H1 (cell line): ENCODE measurements at regions not wholly inside any gene's neighbourhood (a gene's known extent, or its start where the extent isn't known, plus 50 kb on each side); places are given as distances from the start of the nearest gene placed in this dataset.

Experiments
- CTCF ChIA-PET: fragments of 300-600 bp; sonication (Branson Sonifier 250); formaldehyde crosslinking; loops from one replicate; lab custom pipeline; 2021; ENCODE audit not compliant: partially characterized antibody; lab: Charles Lee
- POLR2A ChIA-PET: fragments of 300-600 bp; sonication (Branson Sonifier 250); formaldehyde crosslinking; loops from one replicate; lab custom pipeline; 2021; ENCODE audit warnings: inconsistent platforms; ENCODE audit not compliant: partially characterized antibody; lab: Charles Lee
- DNase-seq, 2 experiments: peaks; one replicate each; pipeline versions ENCODE4 v3.0.0 to v3.0.0-alpha.2; 2010 to 2022; ENCODE audit warnings: low spot score in 2 of 2, low read depth in 1 of 2, mixed read lengths in 1 of 2
- FAIRE-seq: peaks from 2 replicates; lab custom pipeline; 2011; peaks lifted over from hg19 to GRCh38; lab: Jason Lieb, UNC
- H2AFZ ChIP-seq: 2 replicates; pipeline ENCODE4 v1.8.1; 2012; ENCODE audit warnings: low read length, inconsistent platforms
- H2AK5ac ChIP-seq: 2 replicates; pipeline ENCODE4 v1.6.1; 2013; ENCODE audit warnings: low read depth, low read length
- H2BK120ac ChIP-seq: replicated peaks from 2 replicates; pipeline ENCODE3; 2013; ENCODE audit warnings: low read depth, low read length, inconsistent platforms
- H2BK12ac ChIP-seq: 2 replicates; pipeline ENCODE4 v1.6.1; 2013; ENCODE audit warnings: low read depth, low read length
- H2BK15ac ChIP-seq: 2 replicates; pipeline ENCODE4 v1.6.1; 2013; ENCODE audit warnings: low read length
- H2BK20ac ChIP-seq: 2 replicates; pipeline ENCODE4 v1.6.1; 2013; ENCODE audit warnings: low read length
- H2BK5ac ChIP-seq: 2 replicates; pipeline ENCODE4 v1.6.1; 2013; ENCODE audit warnings: low read depth, low read length
- H3K14ac ChIP-seq: 2 replicates; pipeline ENCODE4 v1.6.1; 2013; ENCODE audit warnings: inconsistent platforms; ENCODE audit not compliant: insufficient read length
- H3K18ac ChIP-seq: 2 replicates; pipeline ENCODE4 v1.6.1; 2013; ENCODE audit warnings: low read length; ENCODE audit errors: extremely low read depth
- H3K23ac ChIP-seq: 2 replicates; pipeline ENCODE4 v1.6.1; 2013; ENCODE audit warnings: inconsistent platforms; ENCODE audit not compliant: insufficient read length
- H3K23me2 ChIP-seq: 2 replicates; pipeline ENCODE4 v1.6.1; 2013; ENCODE audit warnings: low read depth, low read length
- H3K27ac ChIP-seq: 2 replicates; pipeline ENCODE4 v1.6.1; 2011; ENCODE audit warnings: low read depth, low read length, inconsistent platforms
- H3K27me3 ChIP-seq, 4 experiments: replicated peaks in 1 of 4; 1 replicate in 1 of 4; 2 replicates in 3 of 4; pipeline versions ENCODE4 v1.6.1 to v1.8.1; 2011 to 2013; ENCODE audit warnings: low read length in 3 of 4, mild to moderate bottlenecking in 3 of 4, inconsistent platforms in 2 of 4, mixed read lengths in 2 of 4, moderate library complexity in 1 of 4; ENCODE audit not compliant: control insufficient read depth in 3 of 4, insufficient read depth in 3 of 4; ENCODE audit errors: extremely low read depth in 1 of 4
- H3K36me3 ChIP-seq, 4 experiments: 2 replicates each; pipeline versions ENCODE4 v1.6.1 to v1.8.1; 2011 to 2013; ENCODE audit warnings: mild to moderate bottlenecking in 4 of 4, low read length in 3 of 4, moderate library complexity in 2 of 4, control low read depth in 1 of 4, inconsistent platforms in 1 of 4; ENCODE audit not compliant: insufficient read depth in 4 of 4, control insufficient read depth in 2 of 4
- H3K4ac ChIP-seq: replicated peaks from 2 replicates; pipeline ENCODE3; 2013; ENCODE audit warnings: low read length, low read depth, mixed read lengths, inconsistent platforms; ENCODE audit not compliant: insufficient read length
- H3K4me1 ChIP-seq, 4 experiments: replicated peaks in 1 of 4; 1 replicate in 1 of 4; 2 replicates in 3 of 4; pipeline versions ENCODE4 v1.6.1 to v1.8.1; 2011 to 2013; ENCODE audit warnings: low read length in 3 of 4, inconsistent platforms in 2 of 4, mixed read lengths in 1 of 4; ENCODE audit not compliant: insufficient read depth in 4 of 4, control insufficient read depth in 3 of 4
- H3K4me2 ChIP-seq, 2 experiments: 2 replicates each; pipeline versions ENCODE4 v1.6.1 to v1.8.1; 2011 to 2013; ENCODE audit warnings: low read depth in 2 of 2, low read length in 2 of 2, control low read depth in 1 of 2, inconsistent platforms in 1 of 2, mild to moderate bottlenecking in 1 of 2; ENCODE audit not compliant: insufficient read depth in 1 of 2
- H3K4me3 ChIP-seq, 4 experiments: fragments of 200-600, 300-600 bp in 1 of 4; sonication (generic), shearing (Covaris generic), sonication (Bioruptor Twin) in 1 of 4; 2 replicates each; pipeline versions ENCODE4 v1.5.1 to v1.8.1; 2011 to 2016; ENCODE audit warnings: low read length in 4 of 4, low read depth in 3 of 4, control low read depth in 2 of 4, inconsistent platforms in 2 of 4, mild to moderate bottlenecking in 2 of 4, mixed read lengths in 1 of 4, moderate library complexity in 1 of 4; ENCODE audit not compliant: insufficient read depth in 2 of 4; ENCODE audit errors: extremely low read depth in 1 of 4
- H3K56ac ChIP-seq: replicated peaks from 2 replicates; pipeline ENCODE3; 2013; ENCODE audit warnings: low read depth, mild to moderate bottlenecking, mixed read lengths, low read length, inconsistent platforms; ENCODE audit not compliant: insufficient read length
- H3K79me1 ChIP-seq: 2 replicates; pipeline ENCODE4 v1.6.1; 2013; ENCODE audit warnings: low read depth, low read length, control low read depth
- H3K79me2 ChIP-seq, 2 experiments: 2 replicates each; pipeline versions ENCODE4 v1.6.1 to v1.8.1; 2012 to 2013; ENCODE audit warnings: low read length in 2 of 2, mild to moderate bottlenecking in 2 of 2, inconsistent platforms in 1 of 2; ENCODE audit not compliant: insufficient read depth in 2 of 2, control insufficient read depth in 1 of 2
- H3K9ac ChIP-seq, 4 experiments: replicated peaks in 1 of 4; 1 replicate in 1 of 4; 2 replicates in 3 of 4; pipeline versions ENCODE4 v1.6.1 to v1.8.1; 2011 to 2013; ENCODE audit warnings: low read depth in 3 of 4, low read length in 3 of 4, control low read depth in 2 of 4, mild to moderate bottlenecking in 2 of 4, moderate library complexity in 2 of 4, inconsistent platforms in 1 of 4; ENCODE audit errors: extremely low read depth in 1 of 4
- H3K9me3 ChIP-seq, 2 experiments: 2 replicates each; pipeline versions ENCODE4 v1.6.1 to v1.8.1; 2012 to 2013; ENCODE audit warnings: mild to moderate bottlenecking in 2 of 2, moderate library complexity in 2 of 2, control low read depth in 1 of 2, inconsistent platforms in 1 of 2, low read depth in 1 of 2, low read length in 1 of 2, mixed read lengths in 1 of 2; ENCODE audit not compliant: insufficient read depth in 2 of 2
- H4K20me1 ChIP-seq, 2 experiments: replicated peaks in 1 of 2; 2 replicates each; pipeline versions ENCODE3 to v1.8.1; 2011 to 2013; ENCODE audit warnings: inconsistent platforms in 2 of 2, low read length in 2 of 2, mild to moderate bottlenecking in 1 of 2; ENCODE audit not compliant: insufficient read depth in 2 of 2, control insufficient read depth in 1 of 2
- H4K5ac ChIP-seq: 2 replicates; pipeline ENCODE4 v1.6.1; 2013; ENCODE audit warnings: low read length, low read depth, mixed read lengths, inconsistent platforms; ENCODE audit not compliant: insufficient read length
- H4K8ac ChIP-seq: 2 replicates; pipeline ENCODE4 v1.8.0; 2013; ENCODE audit warnings: mild to moderate bottlenecking, moderate library complexity, low read length, inconsistent platforms; ENCODE audit not compliant: insufficient read depth; ENCODE audit errors: extremely low read depth
- H4K91ac ChIP-seq: replicated peaks from 2 replicates; pipeline ENCODE3; 2013; ENCODE audit warnings: low read length, mixed read lengths, inconsistent platforms; ENCODE audit not compliant: insufficient read length
- BACH1 ChIP-seq: IDR thresholded peaks from 2 replicates; pipeline ENCODE4 v1.6.1; 2012; ENCODE audit warnings: low read length, improper control_type of control experiment
- CBX5 ChIP-seq: fragments of 300-800, 300-1000 bp; sonication (generic); IDR thresholded peaks from 2 replicates; pipeline ENCODE4 v1.7.1; 2016; ENCODE audit warnings: antibody characterized with exemption, low read length, low read depth
- CBX8 ChIP-seq: fragments of 300-800, 300-1000 bp; sonication (generic); IDR thresholded peaks from 2 replicates; pipeline ENCODE4 v1.7.1; 2016; ENCODE audit warnings: low read depth, low read length, borderline replicate concordance
- CEBPB ChIP-seq: IDR thresholded peaks from 2 replicates; pipeline ENCODE4 v1.6.1; 2012; ENCODE audit warnings: low read depth, low read length
- CTBP2 ChIP-seq: IDR thresholded peaks from 2 replicates; pipeline ENCODE4 v1.7.0; 2011; ENCODE audit warnings: borderline replicate concordance, mild to moderate bottlenecking, moderate library complexity, mixed read lengths, low read length; ENCODE audit not compliant: insufficient read depth, insufficient read length
- EP300 ChIP-seq, 2 experiments: IDR thresholded peaks; 1 replicate in 1 of 2; 2 replicates in 1 of 2; pipeline ENCODE4 v1.6.1; 2011 to 2012; ENCODE audit warnings: low read depth in 2 of 2, low read length in 2 of 2, mild to moderate bottlenecking in 2 of 2, borderline replicate concordance in 1 of 2, inconsistent platforms in 1 of 2, moderate library complexity in 1 of 2
- GTF2F1 ChIP-seq: IDR thresholded peaks from 2 replicates; pipeline ENCODE4 v1.6.1; 2012; ENCODE audit warnings: low read depth, low read length, improper control_type of control experiment, borderline replicate concordance
- KDM4A ChIP-seq: IDR thresholded peaks from one replicate; pipeline ENCODE4 v1.7.1; 2012; ENCODE audit warnings: low read depth, mild to moderate bottlenecking, moderate library complexity, low read length, inconsistent platforms; ENCODE audit not compliant: severe bottlenecking
- NANOG ChIP-seq: IDR thresholded peaks from 2 replicates; pipeline ENCODE4 v1.6.1; 2011; ENCODE audit warnings: low read length, low read depth, mild to moderate bottlenecking, inconsistent platforms; ENCODE audit not compliant: insufficient read depth, poor library complexity, severe bottlenecking
- POLR2A ChIP-seq, 2 experiments: IDR thresholded peaks; 1 replicate in 1 of 2; 2 replicates in 1 of 2; pipeline ENCODE4 v1.6.1; 2011; ENCODE audit warnings: low read depth in 2 of 2, low read length in 2 of 2, mild to moderate bottlenecking in 2 of 2; ENCODE audit errors: control extremely low read depth in 1 of 2
- RAD21 ChIP-seq, 2 experiments: IDR thresholded peaks in 1 of 2; conservative IDR thresholded peaks in 1 of 2; 2 replicates each; pipeline ENCODE4 v1.6.1; 2011; ENCODE audit warnings: low read depth in 2 of 2, low read length in 2 of 2, improper control_type of control experiment in 1 of 2, inconsistent platforms in 1 of 2, mild to moderate bottlenecking in 1 of 2, moderate library complexity in 1 of 2
- SIN3A ChIP-seq, 2 experiments: IDR thresholded peaks in 1 of 2; conservative IDR thresholded peaks in 1 of 2; 2 replicates each; pipeline ENCODE4 v1.6.1; 2011 to 2012; ENCODE audit warnings: low read length in 2 of 2, improper control_type of control experiment in 1 of 2, low read depth in 1 of 2, mild to moderate bottlenecking in 1 of 2
- SIX5 ChIP-seq: IDR thresholded peaks from 2 replicates; pipeline ENCODE4 v1.6.1; 2011; ENCODE audit warnings: mild to moderate bottlenecking, low read depth, low read length
- SRF ChIP-seq: IDR thresholded peaks from 2 replicates; pipeline ENCODE4 v1.6.1; 2011; ENCODE audit warnings: mild to moderate bottlenecking, low read depth, low read length, moderate library complexity
- TCF12 ChIP-seq: IDR thresholded peaks from 2 replicates; pipeline ENCODE4 v1.6.1; 2011; ENCODE audit warnings: low read depth, mild to moderate bottlenecking, low read length
- WGBS, 2 experiments: shearing (Covaris generic) in 1 of 2; methylation state at CpG; one replicate each; pipeline versions ENCODE4 v1.1.6 to v1.1.7; 2013 to 2015; ENCODE audit warnings: low lambda C conversion rate in 2 of 2, mixed read lengths in 2 of 2, inconsistent platforms in 1 of 2, low coverage in 1 of 2, missing lambda C conversion rate in 1 of 2; ENCODE audit not compliant: insufficient replicate concordance in 2 of 2, insufficient coverage in 1 of 2, insufficient read length in 1 of 2; ENCODE audit errors: extremely low coverage in 1 of 2, missing lambda C conversion rate in 1 of 2; 5-methylcytosine and 5-hydroxymethylcytosine counted together

DNA sequence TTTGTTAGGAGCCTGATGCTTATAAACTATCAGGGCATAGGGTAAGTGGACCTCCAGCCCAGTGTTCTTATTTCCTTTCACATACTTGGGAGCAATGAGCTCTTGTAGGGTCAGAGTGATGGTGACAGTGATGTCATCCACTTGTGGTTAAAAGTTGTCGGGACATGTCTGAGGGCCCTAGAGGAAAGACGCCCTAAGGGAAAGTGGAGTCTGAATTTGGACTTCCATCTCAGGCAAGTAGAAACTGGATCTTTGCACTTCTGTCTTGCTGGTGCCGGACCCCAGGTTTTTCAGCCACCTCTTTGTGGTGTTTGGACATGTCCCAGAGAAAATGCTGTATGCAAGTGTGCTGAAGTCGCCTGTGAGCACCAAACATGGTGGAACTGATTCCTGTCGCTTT, 900.5 kb downstream of the C6orf118 start:
- no peak overlapping the region for H3K23ac ChIP-seq
- H4K20me1 ChIP-seq, result no peaks in the 10 kb centered on the region
- H3K9ac ChIP-seq, result no peak overlapping the region
- no peak overlapping the region for H3K56ac ChIP-seq
- H2AK5ac ChIP-seq, result no peak overlapping the region
- CTCF ChIA-PET, result interaction anchor here (0.6 to 3.1 kb wide), 2 partner anchors 9 to 60 kb away, joined by 4 to 8 read pairs; no protein-coding TSS in a partner anchor
- H2BK12ac ChIP-seq, result no peak overlapping the region
- no peak overlapping the region for H2AFZ ChIP-seq
- H3K79me1 ChIP-seq, result no peaks in the 10 kb centered on the region; the same call in 1 of the 2 replicates
- FAIRE-seq (no peak), DNase-seq (no peak)
- no peak overlapping the region for H3K27ac ChIP-seq
- H3K36me3 ChIP-seq, result no peaks in the 10 kb centered on the region
- H4K8ac ChIP-seq, result no peak overlapping the region
- H3K23me2 ChIP-seq, result no peaks in the 10 kb centered on the region
- no peak overlapping the region for H2BK20ac ChIP-seq
- no peak overlapping the region for H4K5ac ChIP-seq
- H4K91ac ChIP-seq, result no peak overlapping the region
- H2BK15ac ChIP-seq, result no peak overlapping the region
- no peak overlapping the region for H3K18ac ChIP-seq
- no peak overlapping the region for H2BK5ac ChIP-seq
- POLR2A ChIA-PET, result no interaction called here
- H3K4ac ChIP-seq, result no peak overlapping the region
- H2BK120ac ChIP-seq, result no peak overlapping the region
- 88% methylated on average over 5 of the region's 5 CpGs; no CpG with 5 or more reads in 1 of the 2 experiments for WGBS, 2 experiments
- no peaks in the 10 kb centered on the region for H3K79me2 ChIP-seq
- no peaks in the 10 kb centered on the region for H3K27me3 ChIP-seq
- no peak overlapping the region for H3K14ac ChIP-seq
- H3K4me3 ChIP-seq, result no peak overlapping the region
- H3K4me2 ChIP-seq, result no peak overlapping the region
- H3K9me3 ChIP-seq, result no peaks in the 10 kb centered on the region
- H3K4me1 ChIP-seq, result 0 out of 7 replicates have a peak, but pooled peaks cover 0 to 3% (median 0%) of the 10 kb centered on the region in 4 experiments
- no peak for TF ChIP-seq POLR2A (IDR thresholded peaks at IDR 0.05; ENCODE audit: control extremely low read depth in 1 of 2, low read depth in 2 of 2, low read length in 2 of 2)
- no peak for TF ChIP-seq SRF
- TF ChIP-seq CEBPB, result no peak
- no peak for TF ChIP-seq EP300 (IDR thresholded peaks at IDR 0.05; ENCODE audit: borderline replicate concordance in 1 of 2, low read depth in 2 of 2, low read length in 2 of 2)
- no peak for TF ChIP-seq BACH1
- no peak for TF ChIP-seq SIN3A (conservative IDR thresholded peaks at IDR 0.05 in 1 of 2, IDR thresholded peaks at IDR 0.05 in 1 of 2; ENCODE audit: low read depth in 1 of 2, low read length in 2 of 2)
- TF ChIP-seq CBX8, result no peak
- TF ChIP-seq RAD21 (IDR thresholded peaks at IDR 0.05 in 1 of 2, conservative IDR thresholded peaks at IDR 0.05 in 1 of 2; ENCODE audit: low read depth in 2 of 2, low read length in 2 of 2), result no peak
- TF ChIP-seq CTBP2, result no peak
- TF ChIP-seq KDM4A, result no peak
- TF ChIP-seq GTF2F1, result no peak
- TF ChIP-seq SIX5, result no peak
- no peak for TF ChIP-seq CBX5
- TF ChIP-seq NANOG, result no peak
- TF ChIP-seq TCF12, result no peak
